CD14-positive monocyte (primary cell): ENCODE measurements at regions not wholly inside any gene's neighbourhood (a gene's known extent, or its start where the extent isn't known, plus 50 kb on each side); places are given as distances from the start of the nearest gene placed in this dataset.

ENCODE experiments used
- DNase-seq, 3 donors: peaks; one replicate each; pipeline ENCODE4 v3.0.0-alpha.2; 2011 to 2022
- H2AFZ ChIP-seq: 2 replicates; pipeline ENCODE4 v1.6.0; 2012; ENCODE audit warnings: mild to moderate bottlenecking, low read depth, low read length, inconsistent platforms; ENCODE audit not compliant: insufficient read depth, poor library complexity, severe bottlenecking
- H3K27ac ChIP-seq, 2 donors: 1 replicate in 1 of 2; 2 replicates in 1 of 2; pipeline ENCODE4 v1.5.1; 2012 to 2013; ENCODE audit warnings: low read length in 2 of 2, control low read depth in 1 of 2, inconsistent platforms in 1 of 2, low read depth in 1 of 2, mild to moderate bottlenecking in 1 of 2
- H3K27me3 ChIP-seq, 2 donors: one replicate each; pipeline versions ENCODE4 v1.6.0 to v1.6.1; 2011 to 2013; ENCODE audit warnings: low read length in 2 of 2; ENCODE audit not compliant: control insufficient read depth in 2 of 2, insufficient read depth in 2 of 2
- H3K36me3 ChIP-seq, 2 donors: replicated peaks in 1 of 2; 1 replicate in 1 of 2; 2 replicates in 1 of 2; pipeline versions ENCODE4 v1.5.1 to v1.6.1; 2012 to 2013; ENCODE audit warnings: low read length in 2 of 2, control low read depth in 1 of 2, inconsistent platforms in 1 of 2, mild to moderate bottlenecking in 1 of 2; ENCODE audit not compliant: insufficient read depth in 2 of 2, control insufficient read depth in 1 of 2
- H3K4me1 ChIP-seq, 2 donors: 1 replicate in 1 of 2; 2 replicates in 1 of 2; pipeline versions ENCODE4 v1.5.1 to v1.6.1; 2012 to 2013; ENCODE audit warnings: low read length in 2 of 2, control low read depth in 1 of 2, inconsistent platforms in 1 of 2, mild to moderate bottlenecking in 1 of 2, moderate library complexity in 1 of 2; ENCODE audit not compliant: insufficient read depth in 2 of 2, control insufficient read depth in 1 of 2
- H3K4me2 ChIP-seq: replicated peaks from 2 replicates; pipeline ENCODE3; 2012; ENCODE audit warnings: low read length, moderate library complexity, mild to moderate bottlenecking; ENCODE audit not compliant: poor library complexity, severe bottlenecking; ENCODE audit errors: extremely low read depth
- H3K4me3 ChIP-seq, 3 experiments: fragments of 200-600 bp in 1 of 3; sonication (generic) in 1 of 3; replicated peaks in 1 of 3; 1 replicate in 2 of 3; 2 replicates in 1 of 3; pipeline ENCODE4 v1.5.1; 2011 to 2013; ENCODE audit warnings: low read length in 3 of 3, mild to moderate bottlenecking in 3 of 3, control low read depth in 2 of 3, low read depth in 2 of 3, inconsistent platforms in 1 of 3, moderate library complexity in 1 of 3
- H3K79me2 ChIP-seq: 2 replicates; pipeline ENCODE4 v1.6.0; 2012; ENCODE audit warnings: mild to moderate bottlenecking, control low read depth, inconsistent platforms, low read length, moderate library complexity; ENCODE audit not compliant: insufficient read depth
- H3K9ac ChIP-seq: 2 replicates; pipeline ENCODE4 v1.6.0; 2017; ENCODE audit warnings: low read length, mild to moderate bottlenecking; ENCODE audit not compliant: insufficient read depth, poor library complexity, severe bottlenecking
- H3K9me3 ChIP-seq, 2 donors: replicated peaks in 1 of 2; 1 replicate in 1 of 2; 2 replicates in 1 of 2; pipeline versions ENCODE4 v1.5.1 to v1.6.1; 2012 to 2013; ENCODE audit warnings: low read length in 2 of 2, control low read depth in 1 of 2; ENCODE audit not compliant: control insufficient read depth in 1 of 2, insufficient read depth in 1 of 2
- H4K20me1 ChIP-seq: 2 replicates; pipeline ENCODE4 v1.6.0; 2012; ENCODE audit warnings: mild to moderate bottlenecking, low read length, control low read depth, moderate library complexity; ENCODE audit not compliant: insufficient read depth
- H3K27ac Mint-ChIP-seq, 7 donors: one replicate each; pipeline ENCODE4 v1.8.0; 2020; ENCODE audit warnings: mild to moderate bottlenecking in 7 of 7, mixed read lengths in 7 of 7, moderate library complexity in 6 of 7, inconsistent platforms in 2 of 7
- H3K27me3 Mint-ChIP-seq, 3 donors: one replicate each; pipeline ENCODE4 v1.8.0; 2021 to 2022; ENCODE audit warnings: low read depth in 3 of 3, mild to moderate bottlenecking in 3 of 3, mixed read lengths in 3 of 3, moderate library complexity in 3 of 3, inconsistent platforms in 1 of 3
- H3K36me3 Mint-ChIP-seq, 2 donors: one replicate each; pipeline ENCODE4 v1.8.0; 2020; ENCODE audit warnings: mixed read lengths in 2 of 2, inconsistent platforms in 1 of 2, mild to moderate bottlenecking in 1 of 2
- H3K4me1 Mint-ChIP-seq: one replicate; pipeline ENCODE4 v1.8.0; 2020; ENCODE audit warnings: mild to moderate bottlenecking, mixed read lengths
- H3K4me3 Mint-ChIP-seq, 2 donors: one replicate each; pipeline ENCODE4 v1.8.0; 2020; ENCODE audit warnings: mild to moderate bottlenecking in 2 of 2, mixed read lengths in 2 of 2, moderate library complexity in 1 of 2
- H3K9me3 Mint-ChIP-seq, 7 donors: one replicate each; pipeline ENCODE4 v1.8.0; 2020 to 2022; ENCODE audit warnings: mixed read lengths in 7 of 7, mild to moderate bottlenecking in 6 of 7, moderate library complexity in 6 of 7, inconsistent platforms in 2 of 7
- WGBS: methylation state at CpG from one replicate; pipeline ENCODE4 v1.1.5; 2013; ENCODE audit warnings: missing lambda C conversion rate; ENCODE audit not compliant: insufficient coverage; 5-methylcytosine and 5-hydroxymethylcytosine counted together
- intact Hi-C, 2 donors: fragments of 100-400 bp; cut with micrococcal nuclease; formaldehyde crosslinking; loops; one replicate each; pipeline versions ENCODE4 v1.15.0 to v1.15.1; 2023
- TF ChIP-seq, protein P1 (sequence below): fragments of 200-600 bp; IDR thresholded peaks from one replicate; pipeline ENCODE4 v1.8.0; 2022; ENCODE audit warnings: antibody characterized with exemption, mild to moderate bottlenecking

GRCh38 chr2:17363846-17364245 is 154.4 kb downstream of the RAD51AP2 start:
- Histone ChIP-seq H3K36me3 (no peaks in the 10 kb centered on the region), H4K20me1 (no peaks in the 10 kb centered on the region), H3K4me2 (no peak overlapping the region), H3K27me3 (no peaks in the 10 kb centered on the region), H3K27ac (no peak overlapping the region), H3K9ac (no peak overlapping the region), H3K4me1 (no peaks in the 10 kb centered on the region), H3K4me3 (no peak overlapping the region), H3K9me3 (no peaks in the 10 kb centered on the region), H3K79me2 (no peaks in the 10 kb centered on the region), H2AFZ (no peak overlapping the region)
- no peak for DNase-seq
- Mint-ChIP-seq H3K4me1 (no peaks in the 10 kb centered on the region), H3K27me3 (no peaks in the 10 kb centered on the region), H3K9me3 (peaks cover 0 to 8% (median 5%) of the 10 kb centered on the region in 7 donors), H3K4me3 (no peak overlapping the region), H3K36me3 (no peaks in the 10 kb centered on the region), H3K27ac (no peak overlapping the region)
- intact Hi-C loops, result no loop called here
- TF ChIP-seq, protein P1, sequence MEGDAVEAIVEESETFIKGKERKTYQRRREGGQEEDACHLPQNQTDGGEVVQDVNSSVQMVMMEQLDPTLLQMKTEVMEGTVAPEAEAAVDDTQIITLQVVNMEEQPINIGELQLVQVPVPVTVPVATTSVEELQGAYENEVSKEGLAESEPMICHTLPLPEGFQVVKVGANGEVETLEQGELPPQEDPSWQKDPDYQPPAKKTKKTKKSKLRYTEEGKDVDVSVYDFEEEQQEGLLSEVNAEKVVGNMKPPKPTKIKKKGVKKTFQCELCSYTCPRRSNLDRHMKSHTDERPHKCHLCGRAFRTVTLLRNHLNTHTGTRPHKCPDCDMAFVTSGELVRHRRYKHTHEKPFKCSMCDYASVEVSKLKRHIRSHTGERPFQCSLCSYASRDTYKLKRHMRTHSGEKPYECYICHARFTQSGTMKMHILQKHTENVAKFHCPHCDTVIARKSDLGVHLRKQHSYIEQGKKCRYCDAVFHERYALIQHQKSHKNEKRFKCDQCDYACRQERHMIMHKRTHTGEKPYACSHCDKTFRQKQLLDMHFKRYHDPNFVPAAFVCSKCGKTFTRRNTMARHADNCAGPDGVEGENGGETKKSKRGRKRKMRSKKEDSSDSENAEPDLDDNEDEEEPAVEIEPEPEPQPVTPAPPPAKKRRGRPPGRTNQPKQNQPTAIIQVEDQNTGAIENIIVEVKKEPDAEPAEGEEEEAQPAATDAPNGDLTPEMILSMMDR, result no peak

- Mint-ChIP-seq H3K4me3 (no peak overlapping the region), H3K4me1 (no peaks in the 10 kb centered on the region), H3K27me3 (no peaks in the 10 kb centered on the region), H3K27ac (no peak overlapping the region), H3K36me3 (no peaks in the 10 kb centered on the region), H3K9me3 (peaks cover 0 to 8% (median 5%) of the 10 kb centered on the region in 7 donors)
- no CpG with 5 or more reads among the region's 1 CpG for WGBS
- no peak overlapping the region for H3K4me2 ChIP-seq
- no peak overlapping the region for H3K9ac ChIP-seq
- no peak overlapping the region for H3K4me3 ChIP-seq
- H3K9me3 ChIP-seq, result no peaks in the 10 kb centered on the region
- no peaks in the 10 kb centered on the region for H3K4me1 ChIP-seq
- no peak for DNase-seq
- no peaks in the 10 kb centered on the region for H3K79me2 ChIP-seq
- no peak overlapping the region for H3K27ac ChIP-seq
- no peaks in the 10 kb centered on the region for H4K20me1 ChIP-seq
- H2AFZ ChIP-seq, result no peak overlapping the region
- H3K27me3 ChIP-seq, result no peaks in the 10 kb centered on the region
- TF ChIP-seq, protein P1, result no peak
- intact Hi-C loops, result no loop called here
- no peaks in the 10 kb centered on the region for H3K36me3 ChIP-seq
Observed at GRCh38 chr2:17362956-17363355, 155.3 kb downstream of the RAD51AP2 start.
